Liver (tissue), 8 donors: ENCODE measurements at regions not wholly inside any gene's neighbourhood (a gene's known extent, or its start where the extent isn't known, plus 50 kb on each side); places are given as distances from the start of the nearest gene placed in this dataset.

Source experiments
- DNase-seq: peaks from one replicate; pipeline ENCODE4 v3.0.0-alpha.2; 2017; ENCODE audit warnings: low spot score
- H3K27ac ChIP-seq, 2 donors: one replicate each; pipeline ENCODE4 v1.7.0; 2013; ENCODE audit warnings: inconsistent platforms in 2 of 2, low read length in 2 of 2, control low read depth in 1 of 2, low read depth in 1 of 2, mild to moderate bottlenecking in 1 of 2
- H3K27me3 ChIP-seq, 4 donors: one replicate each; pipeline versions ENCODE4 v1.6.1 to v1.7.0; 2013; ENCODE audit warnings: low read length in 3 of 4, inconsistent platforms in 1 of 4, mild to moderate bottlenecking in 1 of 4, moderate library complexity in 1 of 4; ENCODE audit not compliant: control insufficient read depth in 4 of 4, insufficient read depth in 4 of 4
- H3K36me3 ChIP-seq, 4 donors: one replicate each; pipeline versions ENCODE4 v1.6.1 to v1.7.0; 2013; ENCODE audit warnings: low read length in 3 of 4, mild to moderate bottlenecking in 3 of 4, low read depth in 1 of 4, moderate library complexity in 1 of 4; ENCODE audit not compliant: control insufficient read depth in 4 of 4, insufficient read depth in 3 of 4
- H3K4me1 ChIP-seq, 4 donors: one replicate each; pipeline versions ENCODE4 v1.6.1 to v1.7.0; 2013; ENCODE audit warnings: low read length in 3 of 4, mild to moderate bottlenecking in 3 of 4, moderate library complexity in 1 of 4; ENCODE audit not compliant: control insufficient read depth in 4 of 4, insufficient read depth in 4 of 4
- H3K4me3 ChIP-seq, 3 donors: one replicate each; pipeline versions ENCODE4 v1.6.1 to v1.7.0; 2013; ENCODE audit warnings: low read length in 3 of 3, control low read depth in 1 of 3, low read depth in 1 of 3, mild to moderate bottlenecking in 1 of 3
- H3K9ac ChIP-seq, 2 donors: one replicate each; pipeline ENCODE4 v1.7.0; 2013; ENCODE audit warnings: low read length in 2 of 2, mild to moderate bottlenecking in 2 of 2, moderate library complexity in 2 of 2, control low read depth in 1 of 2, low read depth in 1 of 2
- H3K9me3 ChIP-seq, 4 donors: one replicate each; pipeline versions ENCODE4 v1.6.1 to v1.7.0; 2013; ENCODE audit warnings: low read length in 3 of 4; ENCODE audit not compliant: control insufficient read depth in 4 of 4
- CTCF ChIP-seq: fragments of 150-350 bp; IDR thresholded peaks from 2 replicates; pipeline ENCODE4 v1.5.1; 2017; ENCODE audit warnings: improper control_type of control experiment, low read depth, low read length; ENCODE audit not compliant: missing input control
- EGR1 ChIP-seq, 2 donors: IDR thresholded peaks; 2 replicates each; pipeline ENCODE4 v1.6.1; 2016 to 2018; ENCODE audit warnings: antibody characterized with exemption in 2 of 2, low read depth in 2 of 2
- FOXA1 ChIP-seq: IDR thresholded peaks from 2 replicates; pipeline ENCODE4 v1.6.1; 2016; ENCODE audit warnings: antibody characterized with exemption
- GABPA ChIP-seq, 2 donors: IDR thresholded peaks in 1 of 2; conservative IDR thresholded peaks in 1 of 2; 2 replicates each; pipeline ENCODE4 v1.6.1; 2016; ENCODE audit warnings: antibody characterized with exemption in 2 of 2, mild to moderate bottlenecking in 1 of 2, moderate library complexity in 1 of 2
- HNF4A ChIP-seq, 2 donors: conservative IDR thresholded peaks; 2 replicates each; pipeline ENCODE4 v1.6.1; 2016; ENCODE audit warnings: antibody characterized with exemption in 2 of 2, mild to moderate bottlenecking in 2 of 2
- HNF4G ChIP-seq: IDR thresholded peaks from 2 replicates; pipeline ENCODE4 v1.6.1; 2016; ENCODE audit warnings: antibody characterized with exemption
- JUND ChIP-seq, 2 donors: IDR thresholded peaks; 2 replicates each; pipeline ENCODE4 v1.6.1; 2016; ENCODE audit warnings: antibody characterized with exemption in 2 of 2
- MAX ChIP-seq: IDR thresholded peaks from 2 replicates; pipeline ENCODE4 v1.6.1; 2016; ENCODE audit warnings: antibody characterized with exemption
- NR2F2 ChIP-seq: IDR thresholded peaks from 2 replicates; pipeline ENCODE4 v1.6.1; 2016; ENCODE audit warnings: antibody characterized with exemption
- RXRA ChIP-seq, 2 donors: IDR thresholded peaks; 2 replicates each; pipeline ENCODE4 v1.6.1; 2017 to 2018; ENCODE audit warnings: antibody characterized with exemption in 2 of 2, mild to moderate bottlenecking in 1 of 2
- SP1 ChIP-seq: IDR thresholded peaks from 2 replicates; pipeline ENCODE4 v1.6.1; 2018; ENCODE audit warnings: antibody characterized with exemption, mild to moderate bottlenecking
- TAF1 ChIP-seq: conservative IDR thresholded peaks from 2 replicates; pipeline ENCODE4 v1.6.1; 2016; ENCODE audit warnings: antibody characterized with exemption, mild to moderate bottlenecking
- ZBTB33 ChIP-seq: IDR thresholded peaks from 2 replicates; pipeline ENCODE4 v1.6.1; 2016; ENCODE audit warnings: antibody characterized with exemption
- WGBS: extraction: QIAGEN DNeasy Blood & Tissue Kit; methylation state at CpG from one replicate; pipeline ENCODE4 v1.1.7; 2013; 5-methylcytosine and 5-hydroxymethylcytosine counted together
- TF ChIP-seq, protein P1 (sequence below): IDR thresholded peaks from 2 replicates; pipeline ENCODE4 v1.6.1; 2016; ENCODE audit warnings: antibody characterized with exemption, mild to moderate bottlenecking
- donor health status: healthy.
- donor health status: healthy.
- donor health status: healthy.
- donor health status: healthy.
- donor health status: healthy.

GRCh38 chr21:15436031-15436430, 293.8 kb upstream of the USP25 start:
- Histone ChIP-seq H3K4me3 (no peak overlapping the region), H3K9me3 (no peaks in the 10 kb centered on the region), H3K27ac (no peak overlapping the region), H3K9ac (no peak overlapping the region), H3K27me3 (no peaks in the 10 kb centered on the region), H3K4me1 (peaks cover 0 to 12% (median 5%) of the 10 kb centered on the region in 4 donors), H3K36me3 (no peaks in the 10 kb centered on the region)
- DNase-seq: no peak
- TF ChIP-seq HNF4A (conservative IDR thresholded peaks at IDR 0.05): no peak
- TF ChIP-seq, protein P1, sequence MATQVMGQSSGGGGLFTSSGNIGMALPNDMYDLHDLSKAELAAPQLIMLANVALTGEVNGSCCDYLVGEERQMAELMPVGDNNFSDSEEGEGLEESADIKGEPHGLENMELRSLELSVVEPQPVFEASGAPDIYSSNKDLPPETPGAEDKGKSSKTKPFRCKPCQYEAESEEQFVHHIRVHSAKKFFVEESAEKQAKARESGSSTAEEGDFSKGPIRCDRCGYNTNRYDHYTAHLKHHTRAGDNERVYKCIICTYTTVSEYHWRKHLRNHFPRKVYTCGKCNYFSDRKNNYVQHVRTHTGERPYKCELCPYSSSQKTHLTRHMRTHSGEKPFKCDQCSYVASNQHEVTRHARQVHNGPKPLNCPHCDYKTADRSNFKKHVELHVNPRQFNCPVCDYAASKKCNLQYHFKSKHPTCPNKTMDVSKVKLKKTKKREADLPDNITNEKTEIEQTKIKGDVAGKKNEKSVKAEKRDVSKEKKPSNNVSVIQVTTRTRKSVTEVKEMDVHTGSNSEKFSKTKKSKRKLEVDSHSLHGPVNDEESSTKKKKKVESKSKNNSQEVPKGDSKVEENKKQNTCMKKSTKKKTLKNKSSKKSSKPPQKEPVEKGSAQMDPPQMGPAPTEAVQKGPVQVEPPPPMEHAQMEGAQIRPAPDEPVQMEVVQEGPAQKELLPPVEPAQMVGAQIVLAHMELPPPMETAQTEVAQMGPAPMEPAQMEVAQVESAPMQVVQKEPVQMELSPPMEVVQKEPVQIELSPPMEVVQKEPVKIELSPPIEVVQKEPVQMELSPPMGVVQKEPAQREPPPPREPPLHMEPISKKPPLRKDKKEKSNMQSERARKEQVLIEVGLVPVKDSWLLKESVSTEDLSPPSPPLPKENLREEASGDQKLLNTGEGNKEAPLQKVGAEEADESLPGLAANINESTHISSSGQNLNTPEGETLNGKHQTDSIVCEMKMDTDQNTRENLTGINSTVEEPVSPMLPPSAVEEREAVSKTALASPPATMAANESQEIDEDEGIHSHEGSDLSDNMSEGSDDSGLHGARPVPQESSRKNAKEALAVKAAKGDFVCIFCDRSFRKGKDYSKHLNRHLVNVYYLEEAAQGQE: no peak
- no peak for TF ChIP-seq CTCF
- TF ChIP-seq GABPA (IDR thresholded peaks at IDR 0.05 in 1 of 2, conservative IDR thresholded peaks at IDR 0.05 in 1 of 2): no peak
- TF ChIP-seq EGR1 (IDR thresholded peaks at IDR 0.05; ENCODE audit: low read depth in 2 of 2): no peak
- no peak for TF ChIP-seq TAF1
- no peak for TF ChIP-seq SP1
- TF ChIP-seq ZBTB33: no peak
- no peak for TF ChIP-seq RXRA (IDR thresholded peaks at IDR 0.05)
- TF ChIP-seq JUND (IDR thresholded peaks at IDR 0.05): no peak
- TF ChIP-seq NR2F2: no peak
- TF ChIP-seq MAX: no peak
- no peak for TF ChIP-seq FOXA1
- TF ChIP-seq HNF4G: no peak
- WGBS: 83% methylated on average over 1 of the region's 1 CpG

DNA sequence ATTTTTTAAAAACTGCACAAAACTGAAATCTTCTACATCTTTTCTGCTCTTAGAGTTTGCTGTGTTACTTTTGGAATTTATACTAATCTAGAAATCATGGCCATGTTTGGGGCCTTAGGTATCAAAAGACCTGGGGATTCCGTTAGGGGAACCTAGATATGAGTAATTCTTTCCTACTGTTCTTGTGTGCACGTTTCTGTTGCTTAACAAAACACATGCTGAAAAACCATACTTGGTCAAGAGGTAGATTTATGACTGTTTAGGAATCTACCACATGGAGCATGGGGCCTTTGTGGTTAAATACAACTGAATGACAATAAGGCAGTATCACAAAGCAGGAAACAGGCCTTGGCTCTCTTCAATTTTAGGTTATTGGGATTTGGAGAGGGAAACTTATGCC, 291.9 kb upstream of the USP25 start:
- TF ChIP-seq SP1 (no peak), NR2F2 (no peak), CTCF (no peak)
- Histone ChIP-seq H3K9ac (no peak overlapping the region), H3K27ac (no peak overlapping the region), H3K4me3 (no peak overlapping the region), H3K27me3 (no peaks in the 10 kb centered on the region), H3K36me3 (no peaks in the 10 kb centered on the region), H3K9me3 (no peaks in the 10 kb centered on the region), H3K4me1 (peaks cover 3 to 17% (median 7%) of the 10 kb centered on the region in 4 donors)
- 77% methylated on average over 2 of the region's 2 CpGs for WGBS
- DNase-seq: no peak
